SIG-M5 treated with dmso at 0.1 percent for 504 hours (cell line): ENCODE measurements at regions not wholly inside any gene's neighbourhood (a gene's known extent, or its start where the extent isn't known, plus 50 kb on each side); places are given as distances from the start of the nearest gene placed in this dataset.
"Not testable (repeated sequence)": the region's sequence is repeated elsewhere in the genome, so short reads cannot be mapped to it uniquely, and the experiment has no call there.

ENCODE experiments used
- DNase-seq: peaks from one replicate; lab custom pipeline; 2025; ENCODE audit not compliant: unreplicated experiment; lab: John Stamatoyannopoulos, UW

DNA sequence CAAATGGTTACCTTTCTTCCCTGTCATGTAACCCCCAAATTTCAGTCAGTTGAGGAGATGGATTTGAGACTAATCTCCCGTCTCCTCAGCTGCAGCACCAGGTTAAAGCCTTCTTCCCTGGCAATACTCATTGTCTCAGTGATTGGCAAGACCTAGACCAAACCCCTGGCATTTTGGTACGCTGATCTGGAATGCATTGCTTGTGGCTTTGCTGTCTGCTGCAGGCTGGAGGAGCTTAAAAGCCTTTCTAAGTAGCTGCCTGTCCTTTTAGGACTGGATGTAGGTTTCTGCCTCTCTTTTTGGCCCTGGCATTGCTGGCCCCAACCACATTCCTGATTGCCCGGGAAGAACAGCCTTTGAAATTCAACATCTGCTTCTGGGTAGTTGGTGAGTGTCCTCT, 729.6 kb upstream of the GJE1 start:
- no peak for DNase-seq

DNA sequence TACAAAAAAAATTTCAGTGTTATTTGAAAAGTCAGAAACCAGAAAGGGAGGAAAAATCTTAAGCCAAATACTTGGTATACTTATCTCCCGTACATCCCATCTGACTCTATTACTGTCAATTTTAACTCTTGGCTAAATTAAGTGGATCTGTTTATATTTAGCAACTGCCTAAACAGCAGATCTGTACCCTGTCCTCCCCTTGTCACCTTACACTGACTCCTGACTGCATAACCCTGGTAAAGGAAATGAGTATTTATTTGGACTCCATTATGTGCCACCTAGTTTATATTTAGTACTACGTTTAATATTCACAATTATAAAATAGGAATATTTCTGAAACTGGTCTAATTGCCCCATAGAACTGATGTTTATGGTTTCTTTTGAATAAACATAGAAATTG, 730.2 kb upstream of the GJE1 start:
- DNase-seq, result no peak

DNA sequence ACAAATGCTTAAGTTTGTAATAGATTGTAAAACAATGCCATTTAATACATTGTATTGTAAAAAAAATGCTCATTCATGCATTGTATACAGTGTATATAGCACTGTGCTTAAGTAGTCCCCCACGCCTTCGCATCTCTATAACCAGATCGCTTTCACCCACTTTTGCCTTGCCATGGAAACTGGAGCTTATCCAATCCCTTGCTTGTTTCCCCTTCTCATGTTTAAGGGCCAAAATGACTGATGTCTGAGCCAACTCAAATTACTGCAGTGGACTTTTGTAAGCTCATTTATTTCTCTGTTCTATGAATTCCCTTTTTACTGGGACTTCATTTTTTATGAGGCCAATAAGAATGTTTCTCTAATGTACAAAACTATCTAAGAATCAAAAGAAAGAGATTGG, 730.9 kb upstream of the GJE1 start:
- DNase-seq, result no peak

DNA sequence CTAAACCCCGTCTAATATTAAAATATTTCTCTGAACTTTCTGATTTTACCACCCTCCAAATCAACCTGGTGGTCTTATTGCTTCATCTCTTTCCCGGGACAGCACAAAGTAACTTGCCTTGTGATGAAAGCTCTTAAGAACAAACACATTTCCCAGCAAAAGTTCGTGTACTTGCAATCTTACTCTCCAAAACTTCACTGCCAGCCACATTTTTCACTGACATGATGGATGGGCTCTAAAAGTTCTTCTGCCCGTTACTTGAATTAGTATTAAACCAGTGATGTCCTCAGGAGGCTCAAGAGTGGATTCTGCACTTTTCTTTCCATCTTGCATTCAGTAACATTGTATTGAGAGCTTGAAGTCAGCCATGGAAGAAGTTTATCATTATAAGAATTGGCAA, 731.6 kb upstream of the GJE1 start:
- no peak for DNase-seq

DNA sequence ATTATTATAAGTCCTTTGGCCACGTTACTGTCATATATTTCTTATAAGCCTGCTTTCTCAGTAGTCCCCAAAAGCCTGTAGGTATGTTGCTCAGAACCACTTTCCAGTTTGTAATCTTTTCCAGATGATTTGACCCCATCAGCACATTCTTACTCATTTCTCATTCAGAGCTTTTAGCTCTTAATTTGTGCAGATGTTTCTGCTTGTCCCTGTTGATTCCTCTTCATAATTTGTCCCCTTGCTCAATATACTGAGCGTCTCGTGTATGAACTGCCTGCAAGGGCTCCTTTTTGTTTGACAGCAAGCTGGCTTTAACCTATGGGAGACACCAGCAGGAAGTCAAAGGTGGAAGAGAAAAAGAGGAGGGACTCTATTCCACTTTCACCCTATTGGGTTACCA, 733.8 kb upstream of the GJE1 start:
- DNase-seq, result no peak

DNA sequence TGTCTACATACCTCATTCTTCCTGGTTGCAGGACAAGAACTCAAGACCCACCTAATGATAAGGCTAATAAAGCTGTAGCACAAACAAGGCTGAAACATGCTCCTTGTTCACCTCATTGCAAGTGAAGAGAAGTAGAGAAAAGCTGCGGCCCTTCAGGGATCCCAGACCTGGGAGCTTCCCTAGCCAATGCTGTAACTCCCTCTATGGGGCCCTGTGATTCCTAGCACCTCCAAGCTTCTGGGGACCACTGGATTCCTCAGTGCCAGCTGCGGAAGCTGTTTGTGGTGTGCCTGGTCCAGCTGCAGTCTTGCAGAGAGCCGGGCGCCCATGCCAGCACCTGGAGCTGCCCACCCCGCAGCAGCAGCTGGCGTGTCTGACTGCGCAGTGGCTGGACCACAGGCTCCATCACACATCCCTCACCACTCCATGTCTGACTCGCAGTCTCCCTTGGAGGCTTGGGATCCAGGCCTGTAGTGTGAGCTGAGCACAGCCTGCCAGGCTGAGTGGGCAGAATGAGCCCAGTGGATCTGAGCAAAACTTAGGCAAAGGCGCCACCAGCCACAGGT, 737.2 kb upstream of the GJE1 start:
- DNase-seq, result no peak

DNA sequence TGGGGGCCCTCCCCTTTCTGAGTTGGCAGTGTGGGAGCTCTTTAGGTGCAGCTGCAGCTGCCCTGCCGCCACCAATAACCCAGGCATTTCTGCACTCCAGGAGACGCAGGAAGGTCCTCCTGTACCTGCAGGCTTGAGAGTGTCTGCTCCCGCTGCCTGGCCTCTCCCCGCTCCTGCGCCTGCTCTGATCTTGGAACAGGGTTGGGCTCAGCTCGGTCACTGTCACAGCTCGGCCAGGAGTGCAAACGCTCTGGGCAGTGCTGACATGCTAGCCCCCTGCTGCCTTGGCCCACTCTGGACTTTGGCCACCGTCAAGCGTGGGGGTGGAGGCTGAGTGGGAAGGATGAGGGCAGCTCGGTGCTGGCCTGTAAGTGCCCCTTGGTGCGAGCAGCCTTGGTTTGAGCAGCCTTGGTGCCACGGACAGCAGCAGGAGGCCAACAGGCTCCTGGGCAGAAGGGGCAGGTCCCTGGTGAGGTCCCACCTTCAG, 738.1 kb upstream of the GJE1 start:
- no peak for DNase-seq

DNA sequence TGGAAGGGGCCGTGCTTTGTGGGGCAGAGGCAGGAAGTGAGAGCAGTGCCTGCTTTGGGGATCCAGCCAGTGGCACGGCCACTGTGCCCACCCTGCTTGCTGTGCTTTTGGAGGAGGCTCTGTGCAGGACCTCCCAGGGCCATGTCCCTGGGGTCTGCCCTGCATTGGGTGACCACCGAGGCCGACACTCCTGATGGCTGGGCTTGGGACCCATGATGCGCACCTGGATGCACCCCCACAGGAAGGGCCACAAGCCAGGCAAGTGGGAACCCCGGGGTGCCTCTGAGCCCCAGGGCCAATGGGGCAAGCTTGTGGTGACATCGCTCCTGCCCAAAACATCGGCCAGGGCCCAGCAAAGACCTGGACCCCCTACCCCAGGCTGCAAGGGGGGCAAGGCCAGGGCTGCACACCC, 738.6 kb upstream of the GJE1 start:
- no peak for DNase-seq

DNA sequence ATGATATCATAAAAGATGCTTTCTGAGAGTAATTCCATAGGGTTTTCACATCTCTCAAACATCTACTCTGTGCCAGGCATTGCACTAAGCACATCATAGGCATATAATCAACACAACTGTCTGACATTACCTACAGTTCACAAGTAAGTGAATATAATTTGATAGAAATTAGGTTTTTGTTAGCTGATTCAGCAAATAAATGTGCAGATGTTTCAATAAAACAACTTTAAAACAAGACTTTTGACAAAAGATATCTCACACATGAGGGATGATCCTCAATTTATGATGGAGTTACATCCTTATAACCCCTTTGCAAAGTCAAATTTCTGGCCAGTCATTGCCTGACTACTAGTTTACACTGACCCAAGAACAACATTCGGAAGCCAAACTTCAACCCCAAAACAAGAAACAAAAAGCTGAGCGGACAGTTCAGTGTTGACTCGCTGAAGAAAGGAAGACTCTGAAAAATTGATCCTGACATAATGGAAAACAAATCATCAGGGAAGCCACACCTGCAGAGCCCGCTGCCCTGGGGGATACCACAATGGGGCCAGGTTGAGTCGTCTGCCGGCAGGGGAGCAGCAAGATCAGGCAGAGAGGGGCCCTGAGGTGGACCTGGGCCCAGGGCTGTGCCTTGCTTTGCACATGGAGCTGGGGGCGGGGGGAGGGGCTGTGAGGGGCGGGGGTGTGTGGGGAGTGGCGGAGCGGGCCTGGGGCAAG, 739.2 kb upstream of the GJE1 start:
- no peak for DNase-seq

DNA sequence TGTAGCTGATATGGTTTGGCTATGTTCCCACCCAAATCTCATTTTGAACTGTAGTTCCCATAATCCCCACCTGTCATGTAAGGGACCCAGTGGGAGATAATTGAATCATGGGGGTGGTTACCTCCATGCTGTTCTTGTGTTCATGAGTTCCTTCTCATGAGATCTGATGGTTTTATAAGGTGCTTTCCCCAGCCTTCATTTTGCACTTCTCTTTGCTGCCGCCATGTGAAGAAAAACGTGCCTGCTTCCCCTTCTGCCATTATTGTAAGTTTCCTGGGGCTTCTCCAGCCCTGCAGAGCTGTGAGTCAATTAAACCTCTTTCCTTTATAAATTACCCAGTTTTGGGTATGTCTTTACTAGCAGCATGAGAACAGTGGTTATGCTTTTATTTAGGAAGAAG, 741.6 kb upstream of the GJE1 start:
- not testable (repeated sequence) for DNase-seq

DNA sequence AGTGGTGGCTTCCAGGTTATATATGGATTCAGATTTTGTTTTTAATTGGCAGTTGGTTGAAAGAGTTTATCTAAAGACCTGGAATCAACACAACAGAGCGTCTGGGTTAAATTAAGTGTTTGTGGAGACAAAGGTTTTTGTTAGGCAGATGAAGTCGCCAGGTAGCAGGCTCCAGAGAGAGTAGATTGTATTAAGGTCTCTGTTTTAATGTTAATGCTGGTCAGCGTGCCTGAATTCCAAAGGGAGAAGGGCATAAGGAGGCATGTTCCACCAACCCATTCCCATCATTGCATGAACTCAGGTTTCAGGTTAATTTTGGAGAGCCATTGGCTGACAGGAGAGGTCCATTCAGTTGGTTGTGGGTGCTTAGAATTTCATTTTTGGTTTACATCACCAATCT, 744.1 kb upstream of the GJE1 start:
- no peak for DNase-seq

DNA sequence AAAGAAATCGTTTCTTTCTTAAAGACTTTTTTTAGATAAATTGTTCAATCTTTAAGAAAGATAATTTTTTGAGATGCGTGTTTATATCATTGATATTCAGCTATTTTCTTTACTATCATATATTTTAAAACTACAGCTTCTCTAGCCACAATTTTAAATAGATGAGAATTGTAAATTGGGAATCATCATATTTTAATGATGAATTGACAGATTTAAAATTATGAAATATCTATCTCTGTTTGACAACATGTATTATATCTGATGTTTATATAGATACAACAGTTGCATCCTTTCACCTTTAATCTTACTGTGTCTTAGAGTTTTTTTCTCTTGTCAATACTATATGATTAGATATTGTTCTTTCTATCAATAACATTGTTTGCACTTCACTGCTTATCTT, 762.3 kb upstream of the GJE1 start:
- DNase-seq, result no peak

DNA sequence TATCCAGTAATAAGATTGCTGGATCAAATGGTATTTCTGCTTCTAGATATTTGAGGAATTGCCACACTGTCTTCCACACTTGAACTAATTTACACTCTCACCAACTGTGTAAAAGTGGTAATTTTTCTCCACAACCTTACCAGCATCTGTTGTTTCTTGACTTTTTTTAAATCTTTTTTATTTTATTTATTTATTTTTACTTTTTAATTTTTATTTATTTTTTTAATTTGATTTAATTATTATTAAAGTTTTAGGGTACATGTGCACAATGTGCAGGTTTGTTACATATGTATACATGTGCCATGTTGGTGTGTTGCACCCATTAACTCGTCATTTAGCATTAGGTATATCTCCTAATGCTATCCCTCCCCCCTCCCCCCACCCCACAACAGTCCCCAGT, 765.9 kb upstream of the GJE1 start:
- not testable (repeated sequence) for DNase-seq

DNA sequence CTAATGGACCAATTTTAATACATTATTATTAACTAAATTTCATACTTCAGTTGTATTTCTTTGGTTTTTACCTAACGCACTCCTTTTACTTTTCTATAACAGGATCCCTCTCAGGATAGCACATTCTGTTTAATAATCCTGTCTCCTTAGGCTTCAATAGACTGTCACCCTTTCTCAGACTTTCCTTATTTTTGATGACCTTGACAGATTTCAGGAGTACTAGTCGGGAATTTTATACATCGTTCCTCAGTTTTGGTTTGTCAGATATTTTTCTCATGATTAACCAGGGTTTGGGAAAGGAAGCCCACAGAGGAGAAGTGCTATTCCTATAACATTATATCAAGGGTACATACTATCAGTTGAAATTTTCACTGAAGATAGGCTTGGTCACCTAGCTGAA, 768.0 kb upstream of the GJE1 start:
- no peak for DNase-seq

DNA sequence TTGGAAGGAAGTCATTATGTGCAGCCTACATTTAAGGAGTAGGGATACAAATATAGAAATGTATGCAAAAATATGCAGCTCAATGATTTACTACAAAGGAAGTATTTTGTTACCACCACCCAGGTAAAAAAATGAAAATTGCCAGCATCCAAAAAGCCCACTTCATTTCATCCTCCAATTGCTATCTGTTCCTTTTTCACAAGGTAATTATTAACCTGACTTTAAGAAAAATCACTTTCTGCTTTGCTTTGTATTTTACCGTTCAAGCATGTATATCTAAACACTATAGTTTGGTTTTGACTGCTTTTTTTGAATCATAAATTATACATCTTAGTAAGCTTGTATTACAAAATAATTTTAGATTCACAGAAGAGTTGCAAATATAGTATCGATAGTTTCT, 768.5 kb upstream of the GJE1 start:
- no peak for DNase-seq

DNA sequence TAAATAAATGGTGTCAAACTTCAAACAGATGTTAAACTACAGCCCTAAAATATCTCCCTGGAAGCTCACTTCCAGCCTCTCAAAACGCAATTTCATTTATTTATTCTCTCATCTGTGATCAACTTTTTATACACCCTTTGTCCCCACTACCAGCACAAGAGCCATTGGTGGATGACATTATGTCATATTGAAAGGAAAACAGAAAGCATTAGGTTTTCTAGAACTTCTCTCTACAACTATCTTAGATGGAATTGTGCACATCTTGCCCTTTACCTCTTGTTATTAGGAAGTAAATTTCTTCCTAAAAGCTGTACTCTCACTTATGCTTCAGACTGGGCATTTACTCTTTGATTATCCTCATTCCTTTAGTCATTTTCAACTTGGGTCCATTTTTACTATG, 771.2 kb upstream of the GJE1 start:
- DNase-seq, result no peak

DNA sequence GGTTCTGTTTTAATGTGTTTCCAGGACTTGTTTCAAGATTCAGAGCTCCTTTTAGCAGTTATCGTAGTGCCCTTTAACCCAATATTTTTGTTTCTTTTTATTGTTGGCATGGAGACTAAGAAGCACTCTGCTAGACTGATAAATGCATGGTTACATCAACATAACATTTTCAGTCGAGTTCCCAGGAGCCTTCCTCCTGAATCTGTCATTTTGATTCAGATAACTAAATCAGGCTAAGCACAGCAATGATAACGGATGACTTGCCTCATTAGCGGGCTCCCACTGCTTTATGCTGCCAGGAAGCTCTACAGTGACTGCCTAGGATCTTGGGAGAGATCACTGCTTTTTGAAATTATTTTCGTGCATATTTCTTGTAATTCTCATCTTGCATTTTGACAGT, 772.8 kb upstream of the GJE1 start:
- DNase-seq, result no peak

DNA sequence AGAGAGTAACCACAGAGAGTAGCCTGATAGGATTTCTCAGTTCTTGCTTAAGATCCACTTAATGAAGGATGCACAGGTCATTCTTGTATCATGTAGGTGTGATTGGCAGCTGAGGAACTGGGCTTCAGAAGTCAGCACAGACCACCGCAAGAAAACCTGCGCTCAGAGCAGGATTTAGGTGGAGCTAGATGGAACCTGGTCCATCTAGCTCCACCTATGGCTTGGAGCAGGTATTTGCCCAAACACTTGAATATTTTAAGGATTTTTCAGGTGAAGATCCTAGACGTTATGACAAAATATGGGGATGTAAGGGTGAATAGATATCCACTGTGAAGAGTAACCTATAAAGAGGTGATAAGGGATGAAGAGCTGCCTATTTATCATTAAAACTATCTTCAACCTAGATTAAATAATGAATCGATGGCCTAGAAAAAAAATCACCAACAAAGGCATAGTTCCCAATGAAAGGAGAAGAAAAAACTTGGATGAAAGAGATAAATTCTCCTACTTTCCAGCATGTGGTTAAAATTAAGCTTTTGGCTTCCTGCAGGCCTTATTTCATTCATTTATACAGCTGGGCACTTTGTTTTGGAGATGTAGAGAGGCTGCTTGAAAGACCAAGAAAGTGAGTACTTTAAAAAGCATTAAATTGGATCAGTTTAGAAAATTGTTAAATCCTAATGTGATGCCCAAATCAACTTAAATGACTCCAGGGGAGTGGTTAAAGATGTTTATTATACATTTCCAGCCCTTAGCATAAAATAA, 778.4 kb upstream of the GJE1 start:
- no peak for DNase-seq

DNA sequence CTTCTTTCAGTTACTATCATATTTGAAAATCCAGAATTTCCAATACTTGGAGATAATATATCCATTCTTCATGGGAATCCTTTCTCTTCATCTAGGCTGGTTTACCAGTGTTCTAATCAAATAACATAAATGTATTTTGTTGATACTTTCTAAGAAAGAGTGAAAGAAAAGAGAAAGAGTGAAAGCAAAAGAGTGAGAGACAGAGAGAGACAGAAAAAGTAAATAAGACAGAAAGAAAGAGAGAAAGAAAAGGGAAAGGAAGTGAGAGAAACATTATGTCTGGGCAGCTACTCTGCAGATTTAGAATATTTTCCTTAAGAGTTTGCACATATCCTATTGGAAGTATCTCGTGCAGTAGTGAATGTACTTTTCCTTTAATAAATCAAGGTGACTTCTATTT, 781.0 kb upstream of the GJE1 start:
- no peak for DNase-seq

DNA sequence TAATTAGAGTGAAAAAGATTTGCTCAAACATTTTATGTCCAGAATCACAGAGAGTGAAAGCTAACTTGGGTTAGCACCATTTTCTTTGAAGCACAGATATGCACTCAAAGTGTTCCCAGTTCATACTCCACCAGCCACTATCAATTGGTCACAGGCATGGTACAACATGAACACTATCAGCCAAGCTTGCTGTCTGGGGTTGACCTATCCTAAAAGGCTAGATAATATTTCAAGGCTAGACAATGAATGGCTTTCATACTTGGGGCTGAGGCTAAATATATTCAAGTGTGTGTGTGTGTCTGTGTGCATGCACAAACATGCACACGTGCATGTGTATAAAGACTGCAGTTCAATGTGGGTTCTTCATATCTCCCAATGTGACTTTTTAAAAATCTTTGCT, 783.0 kb upstream of the GJE1 start:
- no peak for DNase-seq

DNA sequence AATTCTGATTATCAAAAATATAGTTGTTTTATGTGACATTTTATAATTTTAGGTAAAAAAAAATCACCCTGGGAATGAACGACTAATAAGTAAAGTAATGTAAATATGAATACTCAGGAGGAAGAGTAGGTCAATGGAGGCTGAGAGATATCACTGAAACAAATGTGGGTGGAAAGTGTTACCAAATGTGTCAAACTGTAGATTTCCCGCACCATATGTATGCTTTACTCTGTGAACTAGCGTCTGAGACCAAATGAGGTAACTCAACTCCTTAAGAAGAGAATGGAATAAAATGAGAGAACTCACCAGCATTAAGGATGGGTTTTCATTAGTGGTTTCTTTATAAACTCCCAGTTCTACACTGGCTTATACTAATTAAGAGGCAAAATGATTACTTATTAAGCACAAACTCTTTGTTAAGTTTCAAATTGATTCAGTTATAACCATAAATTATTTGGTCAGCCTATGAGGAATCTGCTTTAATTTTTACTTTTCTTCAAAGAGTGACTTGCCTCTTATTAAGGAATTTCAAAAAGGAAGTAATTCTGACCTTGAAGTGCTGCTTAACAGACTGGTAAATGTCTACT, 784.7 kb upstream of the GJE1 start:
- no peak for DNase-seq

DNA sequence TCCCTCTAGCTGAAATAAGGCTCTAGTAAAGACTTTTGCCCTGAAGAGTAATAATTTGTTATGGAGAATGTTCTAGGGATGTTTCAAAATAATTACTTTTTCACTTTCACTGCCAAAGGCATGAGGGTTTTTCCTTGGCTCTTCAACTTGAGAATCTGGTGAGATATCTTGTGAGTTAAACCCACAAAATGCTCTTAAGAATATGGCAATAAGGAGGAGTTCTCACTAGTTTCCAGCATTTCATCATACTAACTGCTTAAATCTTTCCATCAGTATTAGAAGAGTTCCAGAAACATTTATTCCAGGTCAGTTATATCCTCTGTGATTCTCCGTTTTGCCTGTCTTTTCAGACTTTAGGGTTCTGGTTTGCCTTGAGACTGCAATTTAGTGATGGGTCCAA, 785.6 kb upstream of the GJE1 start:
- no peak for DNase-seq
